ENCODE measurements at regions not wholly inside any gene's neighbourhood (a gene's known extent, or its start where the extent isn't known, plus 50 kb on each side); places are given as distances from the start of the nearest gene placed in this dataset.
"Not testable (repeated sequence)": the region's sequence is repeated elsewhere in the genome, so short reads cannot be mapped to it uniquely, and the experiment has no call there.

- H3K4me1 ChIP-seq (ENCODE audit: control insufficient read depth in 2 of 2, insufficient read depth in 2 of 2, low read length in 2 of 2) = no peaks in the 10 kb centered on the region
- H3K27me3 ChIP-seq (ENCODE audit: control insufficient read depth in 2 of 2, insufficient read depth in 2 of 2, low read length in 2 of 2) = no peaks in the 10 kb centered on the region
- H3K4me3 ChIP-seq (ENCODE audit: low read length in 2 of 2) = no peak overlapping the region
- no peaks in the 10 kb centered on the region for H3K9me3 ChIP-seq (ENCODE audit: control insufficient read depth in 2 of 2, low read length in 2 of 2)
- no peaks in the 10 kb centered on the region for H3K36me3 ChIP-seq (ENCODE audit: control insufficient read depth in 2 of 2, insufficient read depth in 2 of 2, low read length in 2 of 2)
- no peak overlapping the region for H3K9ac ChIP-seq (ENCODE audit: low read depth in 1 of 2, low read length in 2 of 2)
- no peak overlapping the region for H3K27ac ChIP-seq (ENCODE audit: low read depth in 2 of 2, low read length in 2 of 2)
Observed at GRCh38 chr5:87640902-87641301, 228.2 kb upstream of the CCNH start.

DNA sequence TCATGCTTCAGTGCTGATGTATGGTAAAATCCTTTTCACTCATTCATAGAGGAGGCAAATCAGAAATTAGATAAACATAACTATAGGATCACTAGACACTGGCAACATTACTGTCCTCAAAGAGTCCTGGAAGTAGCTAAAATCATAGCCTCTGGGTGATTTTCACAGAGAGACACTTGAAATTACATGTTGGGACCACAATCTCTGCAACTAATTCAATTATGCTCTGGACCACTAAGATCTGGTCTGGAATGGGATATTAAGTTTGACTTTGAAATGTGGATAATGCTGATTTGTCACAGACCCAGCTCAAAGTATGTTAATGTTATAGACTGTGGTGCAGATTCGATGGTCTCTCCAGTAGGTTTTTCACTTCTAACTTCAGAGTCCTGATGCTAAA, 214.6 kb upstream of the CCNH start:
- H3K9ac ChIP-seq (ENCODE audit: low read depth in 1 of 2, low read length in 2 of 2) = no peak overlapping the region
- H3K36me3 ChIP-seq (ENCODE audit: control insufficient read depth in 2 of 2, insufficient read depth in 2 of 2, low read length in 2 of 2) = no peaks in the 10 kb centered on the region
- H3K4me3 ChIP-seq (ENCODE audit: low read length in 2 of 2) = no peak overlapping the region
- H3K9me3 ChIP-seq (ENCODE audit: control insufficient read depth in 2 of 2, low read length in 2 of 2) = no peaks in the 10 kb centered on the region
- H3K27me3 ChIP-seq (ENCODE audit: control insufficient read depth in 2 of 2, insufficient read depth in 2 of 2, low read length in 2 of 2) = no peaks in the 10 kb centered on the region
- no peaks in the 10 kb centered on the region for H3K4me1 ChIP-seq (ENCODE audit: control insufficient read depth in 2 of 2, insufficient read depth in 2 of 2, low read length in 2 of 2)
- H3K27ac ChIP-seq (ENCODE audit: low read depth in 2 of 2, low read length in 2 of 2) = no peak overlapping the region

GRCh38 chr5:87608385-87608784, 195.7 kb upstream of the CCNH start:
- H3K4me3 ChIP-seq (ENCODE audit: low read length in 2 of 2) = no peak overlapping the region
- no peaks in the 10 kb centered on the region for H3K4me1 ChIP-seq (ENCODE audit: control insufficient read depth in 2 of 2, insufficient read depth in 2 of 2, low read length in 2 of 2)
- H3K9ac ChIP-seq (ENCODE audit: low read depth in 1 of 2, low read length in 2 of 2) = no peak overlapping the region
- no peaks in the 10 kb centered on the region for H3K9me3 ChIP-seq (ENCODE audit: control insufficient read depth in 2 of 2, low read length in 2 of 2)
- no peaks in the 10 kb centered on the region for H3K36me3 ChIP-seq (ENCODE audit: control insufficient read depth in 2 of 2, insufficient read depth in 2 of 2, low read length in 2 of 2)
- no peaks in the 10 kb centered on the region for H3K27me3 ChIP-seq (ENCODE audit: control insufficient read depth in 2 of 2, insufficient read depth in 2 of 2, low read length in 2 of 2)
- H3K27ac ChIP-seq (ENCODE audit: low read depth in 2 of 2, low read length in 2 of 2) = no peak overlapping the region

GRCh38 chr5:87605663-87606062, 192.9 kb upstream of the CCNH start:
- H3K4me1 ChIP-seq (ENCODE audit: control insufficient read depth in 2 of 2, insufficient read depth in 2 of 2, low read length in 2 of 2) = no peaks in the 10 kb centered on the region
- H3K4me3 ChIP-seq (ENCODE audit: low read length in 2 of 2) = no peak overlapping the region
- H3K27ac ChIP-seq (ENCODE audit: low read depth in 2 of 2, low read length in 2 of 2) = no peak overlapping the region
- H3K9me3 ChIP-seq (ENCODE audit: control insufficient read depth in 2 of 2, low read length in 2 of 2) = no peaks in the 10 kb centered on the region
- no peak overlapping the region for H3K9ac ChIP-seq (ENCODE audit: low read depth in 1 of 2, low read length in 2 of 2)
- H3K36me3 ChIP-seq (ENCODE audit: control insufficient read depth in 2 of 2, insufficient read depth in 2 of 2, low read length in 2 of 2) = no peaks in the 10 kb centered on the region
- H3K27me3 ChIP-seq (ENCODE audit: control insufficient read depth in 2 of 2, insufficient read depth in 2 of 2, low read length in 2 of 2) = no peaks in the 10 kb centered on the region

GRCh38 chr5:87599778-87600177, 187.0 kb upstream of the CCNH start:
- no peaks in the 10 kb centered on the region for H3K27me3 ChIP-seq (ENCODE audit: control insufficient read depth in 2 of 2, insufficient read depth in 2 of 2, low read length in 2 of 2)
- H3K27ac ChIP-seq (ENCODE audit: low read depth in 2 of 2, low read length in 2 of 2) = no peak overlapping the region
- no peaks in the 10 kb centered on the region for H3K36me3 ChIP-seq (ENCODE audit: control insufficient read depth in 2 of 2, insufficient read depth in 2 of 2, low read length in 2 of 2)
- no peaks in the 10 kb centered on the region for H3K4me1 ChIP-seq (ENCODE audit: control insufficient read depth in 2 of 2, insufficient read depth in 2 of 2, low read length in 2 of 2)
- H3K9me3 ChIP-seq (ENCODE audit: control insufficient read depth in 2 of 2, low read length in 2 of 2) = no peaks in the 10 kb centered on the region
- no peak overlapping the region for H3K4me3 ChIP-seq (ENCODE audit: low read length in 2 of 2)
- no peak overlapping the region for H3K9ac ChIP-seq (ENCODE audit: low read depth in 1 of 2, low read length in 2 of 2)

GRCh38 chr5:87598460-87598859, 185.7 kb upstream of the CCNH start:
- H3K36me3 ChIP-seq (ENCODE audit: control insufficient read depth in 2 of 2, insufficient read depth in 2 of 2, low read length in 2 of 2) = no peaks in the 10 kb centered on the region
- no peaks in the 10 kb centered on the region for H3K9me3 ChIP-seq (ENCODE audit: control insufficient read depth in 2 of 2, low read length in 2 of 2)

DNA sequence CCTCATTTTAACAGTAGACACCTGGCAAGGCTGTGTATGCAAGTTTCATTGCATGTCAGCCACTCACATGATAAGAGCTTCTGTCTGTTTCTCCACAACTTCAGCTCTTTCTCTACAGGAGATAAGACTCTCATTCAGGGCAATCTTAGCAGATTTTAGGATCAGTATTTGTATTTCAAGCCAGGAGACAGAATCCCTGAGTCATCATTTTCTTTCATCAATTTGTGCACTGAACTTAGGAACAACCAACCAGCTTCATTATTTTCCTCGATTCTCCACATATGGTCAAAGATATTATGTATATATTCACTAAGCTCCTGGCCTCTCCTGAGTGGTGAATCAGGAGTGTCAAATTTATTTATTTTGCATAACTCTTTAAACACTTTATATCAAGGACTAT, 181.8 kb upstream of the CCNH start:
- Histone ChIP-seq H3K9ac (ENCODE audit: low read depth in 1 of 2, low read length in 2 of 2) (no peak overlapping the region), H3K27me3 (ENCODE audit: control insufficient read depth in 2 of 2, insufficient read depth in 2 of 2, low read length in 2 of 2) (no peaks in the 10 kb centered on the region), H3K4me1 (ENCODE audit: control insufficient read depth in 2 of 2, insufficient read depth in 2 of 2, low read length in 2 of 2) (no peaks in the 10 kb centered on the region), H3K9me3 (ENCODE audit: control insufficient read depth in 2 of 2, low read length in 2 of 2) (no peaks in the 10 kb centered on the region), H3K36me3 (ENCODE audit: control insufficient read depth in 2 of 2, insufficient read depth in 2 of 2, low read length in 2 of 2) (no peaks in the 10 kb centered on the region), H3K4me3 (ENCODE audit: low read length in 2 of 2) (no peak overlapping the region), H3K27ac (ENCODE audit: low read depth in 2 of 2, low read length in 2 of 2) (no peak overlapping the region)

More at GRCh38 chr5:87598460-87598859, 185.7 kb upstream of the CCNH start:
- Histone ChIP-seq H3K4me3 (ENCODE audit: low read length in 2 of 2) (no peak overlapping the region), H3K4me1 (ENCODE audit: control insufficient read depth in 2 of 2, insufficient read depth in 2 of 2, low read length in 2 of 2) (no peaks in the 10 kb centered on the region), H3K27me3 (ENCODE audit: control insufficient read depth in 2 of 2, insufficient read depth in 2 of 2, low read length in 2 of 2) (no peaks in the 10 kb centered on the region), H3K9ac (ENCODE audit: low read depth in 1 of 2, low read length in 2 of 2) (no peak overlapping the region), H3K27ac (ENCODE audit: low read depth in 2 of 2, low read length in 2 of 2) (no peak overlapping the region)

DNA sequence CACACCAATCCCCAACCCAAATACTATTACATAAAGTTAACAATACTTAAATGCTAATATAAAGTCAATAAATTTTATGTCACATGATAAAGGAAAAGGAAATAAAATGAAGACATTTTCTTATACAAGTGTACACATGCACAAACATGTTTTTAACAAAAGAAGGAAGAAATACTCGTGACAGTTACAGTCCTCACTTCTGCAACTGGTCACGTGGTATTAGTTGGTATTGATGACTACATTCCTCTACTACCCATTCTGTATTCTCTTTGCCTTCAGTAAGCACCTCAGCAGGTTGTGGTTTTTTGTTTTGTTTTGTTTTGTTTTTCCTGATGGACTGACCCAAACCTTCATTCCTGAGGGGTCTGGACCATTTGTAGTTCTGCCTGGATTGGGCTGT, 176.9 kb upstream of the CCNH start:
- H3K27ac ChIP-seq (ENCODE audit: low read depth in 2 of 2, low read length in 2 of 2) = no peak overlapping the region
- H3K36me3 ChIP-seq (ENCODE audit: control insufficient read depth in 2 of 2, insufficient read depth in 2 of 2, low read length in 2 of 2) = no peaks in the 10 kb centered on the region
- H3K4me3 ChIP-seq (ENCODE audit: low read length in 2 of 2) = no peak overlapping the region
- no peaks in the 10 kb centered on the region for H3K4me1 ChIP-seq (ENCODE audit: control insufficient read depth in 2 of 2, insufficient read depth in 2 of 2, low read length in 2 of 2)
- H3K27me3 ChIP-seq (ENCODE audit: control insufficient read depth in 2 of 2, insufficient read depth in 2 of 2, low read length in 2 of 2) = no peaks in the 10 kb centered on the region
- no peaks in the 10 kb centered on the region for H3K9me3 ChIP-seq (ENCODE audit: control insufficient read depth in 2 of 2, low read length in 2 of 2)
- H3K9ac ChIP-seq (ENCODE audit: low read depth in 1 of 2, low read length in 2 of 2) = no peak overlapping the region

DNA sequence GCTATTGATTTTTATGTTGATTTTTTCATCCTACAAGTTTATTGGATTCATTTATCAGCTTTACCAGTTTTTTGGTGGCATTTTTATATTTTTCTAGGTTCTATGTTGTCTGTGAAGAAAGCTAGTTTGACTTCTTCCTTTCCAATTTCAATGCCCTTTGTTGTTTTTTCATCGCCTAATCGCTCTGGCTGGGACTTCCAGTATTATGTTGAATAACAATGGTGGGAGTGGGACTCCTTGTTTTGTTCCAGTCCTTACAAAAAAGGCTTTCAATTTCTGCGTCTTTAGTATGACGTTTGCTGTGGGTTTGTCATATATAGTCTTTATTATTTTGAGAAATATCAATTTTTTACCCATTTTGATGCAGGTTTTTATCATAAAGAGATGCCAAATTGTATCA, 175.6 kb upstream of the CCNH start:
- H3K4me1 ChIP-seq (ENCODE audit: control insufficient read depth in 2 of 2, insufficient read depth in 2 of 2, low read length in 2 of 2) = no peaks in the 10 kb centered on the region
- no peaks in the 10 kb centered on the region for H3K9me3 ChIP-seq (ENCODE audit: control insufficient read depth in 2 of 2, low read length in 2 of 2)
- H3K36me3 ChIP-seq (ENCODE audit: control insufficient read depth in 2 of 2, insufficient read depth in 2 of 2, low read length in 2 of 2) = no peaks in the 10 kb centered on the region
- H3K27ac ChIP-seq (ENCODE audit: low read depth in 2 of 2, low read length in 2 of 2) = no peak overlapping the region
- H3K9ac ChIP-seq (ENCODE audit: low read depth in 1 of 2, low read length in 2 of 2) = no peak overlapping the region
- H3K27me3 ChIP-seq (ENCODE audit: control insufficient read depth in 2 of 2, insufficient read depth in 2 of 2, low read length in 2 of 2) = no peaks in the 10 kb centered on the region
- H3K4me3 ChIP-seq (ENCODE audit: low read length in 2 of 2) = no peak overlapping the region

- H3K36me3 ChIP-seq (ENCODE audit: control insufficient read depth in 2 of 2, insufficient read depth in 2 of 2, low read length in 2 of 2); H3K4me1 ChIP-seq (ENCODE audit: control insufficient read depth in 2 of 2, insufficient read depth in 2 of 2, low read length in 2 of 2); H3K9me3 ChIP-seq (ENCODE audit: control insufficient read depth in 2 of 2, low read length in 2 of 2); H3K27me3 ChIP-seq (ENCODE audit: control insufficient read depth in 2 of 2, insufficient read depth in 2 of 2, low read length in 2 of 2); H3K27ac ChIP-seq (ENCODE audit: low read depth in 2 of 2, low read length in 2 of 2); H3K9ac ChIP-seq (ENCODE audit: low read depth in 1 of 2, low read length in 2 of 2); H3K4me3 ChIP-seq (ENCODE audit: low read length in 2 of 2): not testable (repeated sequence)
Observed at GRCh38 chr5:87583704-87584103, 171.0 kb upstream of the CCNH start.

GRCh38 chr5:87582149-87582548, 169.4 kb upstream of the CCNH start:
- no peaks in the 10 kb centered on the region for H3K4me1 ChIP-seq (ENCODE audit: control insufficient read depth in 2 of 2, insufficient read depth in 2 of 2, low read length in 2 of 2)
- H3K9me3 ChIP-seq (ENCODE audit: control insufficient read depth in 2 of 2, low read length in 2 of 2) = no peaks in the 10 kb centered on the region
- no peak overlapping the region for H3K9ac ChIP-seq (ENCODE audit: low read depth in 1 of 2, low read length in 2 of 2)
- no peaks in the 10 kb centered on the region for H3K36me3 ChIP-seq (ENCODE audit: control insufficient read depth in 2 of 2, insufficient read depth in 2 of 2, low read length in 2 of 2)
- no peak overlapping the region for H3K4me3 ChIP-seq (ENCODE audit: low read length in 2 of 2)
- no peak overlapping the region for H3K27ac ChIP-seq (ENCODE audit: low read depth in 2 of 2, low read length in 2 of 2)
- H3K27me3 ChIP-seq (ENCODE audit: control insufficient read depth in 2 of 2, insufficient read depth in 2 of 2, low read length in 2 of 2) = no peaks in the 10 kb centered on the region

Measured in mucosa of rectum (tissue), 2 donors.